ENCODE measurements at regions not wholly inside any gene's neighbourhood (a gene's known extent, or its start where the extent isn't known, plus 50 kb on each side); places are given as distances from the start of the nearest gene placed in this dataset.
"Not testable (repeated sequence)": the region's sequence is repeated elsewhere in the genome, so short reads cannot be mapped to it uniquely, and the experiment has no call there.

- DNase-seq = no peak
Measured at GRCh38 chr15:95150466-95150865, 919.1 kb downstream of the MCTP2 start.

- no peak for DNase-seq
Measured at GRCh38 chr15:95152741-95153140, 921.4 kb downstream of the MCTP2 start.

GRCh38 chr15:95153201-95153600, 921.8 kb downstream of the MCTP2 start:
- not testable (repeated sequence) for DNase-seq

- DNase-seq = no peak
Measured at GRCh38 chr15:95160316-95160715, 929.0 kb downstream of the MCTP2 start.

GRCh38 chr15:95162069-95162468, 930.7 kb downstream of the MCTP2 start:
- no peak for DNase-seq

GRCh38 chr15:95162531-95162930, 931.2 kb downstream of the MCTP2 start:
- no peak for DNase-seq

GRCh38 chr15:95162967-95163531, 931.7 kb downstream of the MCTP2 start:
- no peak for DNase-seq

GRCh38 chr15:95168152-95168551, 936.8 kb downstream of the MCTP2 start:
- no peak for DNase-seq

- DNase-seq = no peak
Measured at GRCh38 chr15:95168951-95169431, 937.6 kb downstream of the MCTP2 start.

- no peak for DNase-seq
Measured at GRCh38 chr15:95169541-95170459, 938.4 kb downstream of the MCTP2 start.

GRCh38 chr15:95170561-95171380, 939.4 kb downstream of the MCTP2 start:
- no peak for DNase-seq

- no peak for DNase-seq
Measured at GRCh38 chr15:95171564-95171963, 940.2 kb downstream of the MCTP2 start.

GRCh38 chr15:95174301-95175259, 943.2 kb downstream of the MCTP2 start:
- no peak for DNase-seq

GRCh38 chr15:95175914-95176658, 944.7 kb downstream of the MCTP2 start:
- no peak for DNase-seq

- DNase-seq = no peak
Measured at GRCh38 chr15:95176794-95177577, 945.6 kb downstream of the MCTP2 start.

GRCh38 chr15:95180530-95180929, 949.2 kb downstream of the MCTP2 start:
- no peak for DNase-seq

GRCh38 chr15:95182091-95182490, 950.7 kb downstream of the MCTP2 start:
- DNase-seq = no peak

GRCh38 chr15:95192923-95193322, 961.6 kb downstream of the MCTP2 start:
- no peak for DNase-seq

GRCh38 chr15:95194746-95195145, 963.4 kb downstream of the MCTP2 start:
- DNase-seq = no peak

- no peak for DNase-seq
Measured at GRCh38 chr15:95196176-95196915, 965.0 kb downstream of the MCTP2 start.

Data from activated effector memory CD4-positive, alpha-beta T cell treated with anti-CD3 and anti-CD28 coated beads, Interleukin-2, amount 50 U/mL, for 16 hours (primary cell).